GM21576 (cell line): ENCODE measurements at regions not wholly inside any gene's neighbourhood (a gene's known extent, or its start where the extent isn't known, plus 50 kb on each side); places are given as distances from the start of the nearest gene placed in this dataset.
"Not testable (repeated sequence)": the region's sequence is repeated elsewhere in the genome, so short reads cannot be mapped to it uniquely, and the experiment has no call there.

Source experiments
- ATAC-seq: cut with Tn5 transposase; IDR thresholded peaks from one replicate; pipeline ENCODE4 v1.9.1; 2021; ENCODE audit warnings: mild to moderate bottlenecking, moderate library complexity; ENCODE audit not compliant: unreplicated experiment

DNA sequence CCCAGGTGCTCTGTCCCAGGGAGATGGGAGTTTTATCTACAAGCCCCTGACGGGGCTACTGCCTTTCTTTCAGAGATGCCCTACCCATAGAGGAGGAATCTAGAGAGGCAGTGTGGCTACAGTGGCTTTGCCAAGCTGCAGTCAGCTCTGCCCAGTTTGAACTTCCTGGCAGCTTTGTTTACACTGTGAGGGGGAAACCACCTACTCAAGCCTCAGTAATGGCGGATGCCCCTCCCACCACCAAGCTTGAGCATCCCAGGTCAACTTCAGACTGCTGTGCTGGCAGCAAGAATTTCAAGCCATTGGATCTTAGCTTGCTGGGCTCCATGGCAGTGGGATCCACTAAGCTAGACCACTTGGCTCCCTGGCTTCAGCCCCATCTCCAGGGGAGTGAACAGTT is 53.1 kb upstream of the TMEM252 start:
- not testable (repeated sequence) for ATAC-seq

- ATAC-seq, result no peak
Observed at GRCh38 chr9:68595868-68596267, 55.2 kb upstream of the TMEM252 start.

GRCh38 chr9:68597362-68597997 is 56.8 kb upstream of the TMEM252 start:
- no peak for ATAC-seq

DNA sequence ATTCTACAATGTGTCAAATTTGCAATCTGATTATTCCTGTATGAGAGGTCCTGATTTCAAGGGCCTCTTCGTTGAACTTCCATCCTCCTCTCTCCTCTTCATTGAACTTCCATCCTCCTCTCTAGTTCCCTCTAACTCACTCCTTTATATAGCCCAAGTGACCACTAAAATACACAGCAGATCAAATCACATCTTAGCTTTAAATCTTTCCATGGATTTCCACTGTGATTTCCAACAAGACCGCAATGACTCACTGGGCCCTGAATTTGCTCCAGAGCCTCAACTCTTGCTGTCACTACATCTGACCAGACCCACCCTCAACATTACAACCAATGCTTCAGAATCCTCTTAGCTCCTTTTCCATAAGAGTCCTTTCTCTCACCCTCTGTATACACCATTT is 59.1 kb upstream of the TMEM252 start:
- no peak for ATAC-seq

DNA sequence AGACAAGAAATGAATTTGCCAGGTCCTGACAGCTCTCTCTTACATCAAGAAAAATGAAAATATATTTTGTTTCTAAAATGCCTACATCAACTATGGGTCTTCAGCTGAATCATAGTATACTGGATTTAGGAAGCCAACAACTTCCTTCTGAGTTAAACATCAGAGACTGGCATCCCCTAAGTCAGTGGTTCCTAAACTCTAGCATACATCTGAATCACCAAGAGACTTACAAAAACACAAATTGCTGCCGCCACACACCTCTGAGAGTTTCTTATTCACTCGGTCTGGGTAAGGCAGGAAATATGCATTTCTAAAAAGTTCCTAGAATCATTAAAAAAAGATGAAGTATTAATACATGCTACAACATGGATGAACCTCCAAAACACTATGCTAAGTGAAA is 60.4 kb upstream of the TMEM252 start:
- no peak for ATAC-seq

GRCh38 chr9:68603371-68603770 is 62.7 kb upstream of the TMEM252 start:
- ATAC-seq, result no peak

DNA sequence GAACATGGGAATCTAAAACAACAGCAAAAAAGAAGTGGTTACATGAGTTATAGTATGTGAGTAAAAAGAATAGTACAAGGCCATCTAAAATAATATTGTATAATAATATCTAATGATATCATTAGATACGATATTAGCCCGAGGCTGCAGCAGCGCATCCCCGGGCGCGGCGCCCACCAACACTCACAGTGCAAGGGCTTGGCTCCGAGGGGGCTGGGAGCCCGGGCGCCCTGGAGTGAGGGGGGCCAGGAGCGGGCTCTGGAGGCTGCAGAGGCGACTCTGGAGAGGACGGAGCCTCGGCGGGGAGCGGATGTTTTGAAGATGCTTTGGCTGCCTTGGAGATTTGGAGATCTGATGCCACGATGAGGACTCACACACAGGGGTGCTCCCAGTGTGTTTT is 68.1 kb upstream of the TMEM252 start:
- ATAC-seq, result no peak

DNA sequence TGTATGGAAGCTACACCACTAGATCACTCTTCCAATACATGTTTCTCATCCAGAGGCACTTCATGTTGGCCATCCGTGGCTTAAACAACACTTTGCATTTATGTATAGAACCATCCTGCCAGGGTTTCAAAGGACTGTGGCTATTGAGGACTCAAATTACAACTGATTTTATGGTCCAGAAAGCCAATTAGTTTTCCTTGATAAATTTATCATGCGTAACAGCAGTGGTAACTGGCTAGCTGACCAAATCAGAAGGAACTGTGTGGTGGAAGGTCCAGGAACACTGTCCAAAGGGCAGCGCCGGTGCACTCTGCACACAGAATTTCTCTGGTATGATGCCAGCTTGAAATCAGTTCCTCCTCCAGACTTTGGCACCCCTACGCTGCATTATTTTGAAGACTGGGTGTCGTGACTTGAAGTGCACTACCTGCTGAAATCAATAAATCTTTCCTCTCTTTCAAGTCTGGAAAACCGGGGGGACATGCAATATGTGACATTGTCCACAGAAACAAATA is 69.3 kb upstream of the TMEM252 start:
- ATAC-seq, result no peak

DNA sequence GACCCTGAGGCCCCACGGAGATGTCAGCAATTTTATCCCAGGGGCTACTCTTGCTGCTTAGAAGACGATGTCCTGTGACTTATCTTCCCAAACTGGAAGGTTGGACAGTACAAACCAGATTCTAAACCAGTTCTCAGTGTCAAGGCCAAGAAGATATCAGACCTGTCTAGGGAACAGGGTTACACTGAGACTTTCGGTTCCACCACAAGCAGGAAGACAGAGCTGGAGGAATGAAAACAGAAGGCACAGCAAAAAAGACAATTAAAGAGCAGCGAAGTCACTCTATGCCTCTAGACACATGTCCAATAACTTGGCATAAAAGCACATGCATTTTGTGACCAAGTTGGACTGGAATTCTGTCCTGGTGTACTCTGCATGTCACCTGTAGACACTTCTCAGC is 73.4 kb upstream of the TMEM252 start:
- no peak for ATAC-seq

- not testable (repeated sequence) for ATAC-seq
Observed at GRCh38 chr9:68617011-68617410, 76.3 kb upstream of the TMEM252 start.

DNA sequence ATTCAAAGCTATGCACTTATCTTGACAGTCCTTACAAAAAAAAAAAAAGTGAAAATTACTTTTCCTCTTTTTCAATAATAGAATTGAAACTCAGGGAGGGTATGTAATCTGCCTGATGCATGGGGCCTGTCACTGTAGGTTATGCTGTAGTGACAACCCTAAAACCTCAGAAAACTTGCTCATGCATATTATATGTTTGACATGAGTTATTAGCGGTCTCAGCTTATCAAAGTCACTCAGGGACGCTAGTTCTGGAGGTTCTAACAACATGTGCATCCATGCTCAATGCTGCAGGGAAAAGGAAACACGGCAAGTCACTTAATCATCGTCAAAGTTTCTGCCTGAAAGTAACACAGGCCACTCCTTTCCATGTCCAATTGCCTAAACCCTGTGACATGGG is 78.4 kb upstream of the TMEM252 start:
- no peak for ATAC-seq

DNA sequence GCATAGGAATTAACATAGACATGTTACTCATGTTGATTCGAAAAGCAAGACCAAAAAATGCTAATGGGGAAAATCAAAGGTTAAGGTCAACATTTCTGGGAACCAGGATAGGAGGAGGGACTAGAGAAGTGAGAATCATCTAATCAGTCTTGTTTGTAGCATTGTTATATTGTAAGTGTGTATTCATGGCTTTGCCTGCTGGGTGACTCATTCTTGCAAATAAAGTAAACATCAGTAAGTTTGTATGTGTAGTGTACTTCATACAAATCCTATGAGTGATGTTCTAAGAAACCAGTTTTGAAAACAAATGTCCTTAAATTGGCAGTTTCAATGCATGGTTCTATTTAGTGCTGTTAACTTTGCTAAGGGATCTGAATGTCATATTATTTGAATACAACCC is 79.0 kb upstream of the TMEM252 start:
- no peak for ATAC-seq

GRCh38 chr9:68625559-68625958 is 79.5 kb upstream of the PIP5K1B start:
- ATAC-seq, result no peak

DNA sequence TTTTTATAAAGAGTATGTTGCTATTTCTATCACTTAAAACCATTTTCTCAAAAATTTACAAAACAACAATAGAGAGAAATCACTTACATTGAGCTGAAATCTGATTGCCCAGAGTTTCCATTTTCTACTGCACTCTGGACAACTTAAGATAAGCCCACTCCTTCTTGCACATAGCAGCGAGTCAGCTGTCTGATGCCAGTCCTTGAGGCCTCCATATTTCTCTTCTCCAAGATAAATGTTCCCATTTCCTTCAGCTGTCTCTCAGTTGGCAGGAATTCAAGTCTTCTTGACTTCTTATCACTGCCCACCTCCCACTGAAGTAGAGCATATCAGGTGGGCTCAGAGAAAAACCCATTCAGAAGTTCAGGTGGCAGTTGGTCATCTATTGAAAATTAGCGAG is 78.5 kb upstream of the PIP5K1B start:
- ATAC-seq, result no peak

DNA sequence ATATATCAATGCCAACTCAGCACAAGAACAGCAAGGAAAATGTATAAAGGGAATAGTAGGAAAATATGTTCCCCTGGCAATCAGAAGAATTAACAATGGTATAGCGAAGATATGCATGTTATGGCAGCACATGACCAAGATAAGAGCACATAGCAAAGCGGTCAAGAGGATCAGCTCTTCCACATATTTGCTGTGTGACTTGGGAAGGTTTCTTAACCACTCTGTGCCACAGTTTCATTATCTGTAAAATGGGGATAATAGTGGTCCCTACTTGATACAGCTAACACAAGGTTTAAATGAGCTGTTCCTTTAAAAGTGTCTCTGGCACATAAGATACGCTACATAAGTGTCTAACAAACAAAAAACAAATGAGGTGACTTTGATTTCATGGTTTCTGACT is 77.9 kb upstream of the PIP5K1B start:
- no peak for ATAC-seq

DNA sequence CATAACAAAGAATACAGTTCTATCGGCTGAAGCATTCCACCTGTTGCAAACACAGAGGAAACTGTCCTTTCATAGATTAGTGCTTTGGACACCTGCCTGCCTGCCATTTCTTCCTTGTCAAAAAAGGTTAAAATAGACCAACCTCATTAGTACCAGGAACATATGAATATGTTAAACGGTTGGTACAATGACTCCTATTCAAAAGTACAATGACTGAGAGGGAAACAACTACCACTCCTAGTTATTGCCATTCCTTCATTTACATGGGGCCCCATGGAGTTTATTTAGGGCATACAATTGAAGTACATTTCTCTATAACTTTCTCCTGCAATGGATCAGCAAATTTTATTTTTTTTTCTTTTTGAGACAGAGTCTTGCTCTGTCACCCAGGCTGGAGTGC is 77.4 kb upstream of the PIP5K1B start:
- ATAC-seq, result no peak

DNA sequence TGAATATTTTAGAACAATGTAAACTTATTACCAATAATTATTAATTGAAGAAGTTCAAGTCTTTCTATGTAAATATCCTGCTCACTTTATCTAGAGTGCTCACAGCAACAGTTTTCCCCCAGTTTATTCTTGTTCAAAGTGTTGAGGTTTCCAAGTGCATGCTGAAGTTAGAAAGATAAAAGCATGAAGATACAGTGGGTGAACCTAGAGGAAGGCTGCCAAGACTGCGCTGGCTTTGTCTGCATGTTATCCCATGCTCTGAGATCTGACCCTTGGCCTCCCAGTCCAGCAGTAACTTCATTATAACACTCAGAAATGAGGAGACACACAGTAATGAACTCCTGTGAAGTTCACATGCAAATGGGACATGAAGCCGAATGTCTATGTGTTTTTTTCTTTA is 76.0 kb upstream of the PIP5K1B start:
- no peak for ATAC-seq

GRCh38 chr9:68631811-68632210 is 73.2 kb upstream of the PIP5K1B start:
- ATAC-seq, result no peak

- ATAC-seq, result no peak
Observed at GRCh38 chr9:68637020-68637419, 68.0 kb upstream of the PIP5K1B start.

DNA sequence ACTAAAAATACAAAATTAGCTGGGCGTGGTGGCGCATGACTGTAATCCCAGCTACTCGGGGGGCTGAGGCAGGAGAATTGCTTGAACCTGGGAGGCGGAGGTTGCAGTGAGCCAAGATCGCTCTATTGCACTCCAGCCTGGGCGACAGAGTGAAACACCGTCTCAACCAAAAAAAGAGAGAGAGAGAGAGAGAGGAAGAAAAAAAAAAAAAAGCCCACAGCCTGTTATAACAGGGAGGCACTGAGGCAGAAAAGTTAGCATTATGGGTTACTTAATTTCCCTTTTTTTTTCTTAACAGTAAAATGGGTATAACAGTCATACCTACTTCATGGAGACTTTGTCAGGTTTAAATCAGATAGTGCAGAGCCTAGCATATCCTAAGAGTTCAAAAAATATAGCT is 65.8 kb upstream of the PIP5K1B start:
- not testable (repeated sequence) for ATAC-seq

GRCh38 chr9:68640421-68641089 is 64.5 kb upstream of the PIP5K1B start:
- ATAC-seq, result peak; percentile 54

DNA sequence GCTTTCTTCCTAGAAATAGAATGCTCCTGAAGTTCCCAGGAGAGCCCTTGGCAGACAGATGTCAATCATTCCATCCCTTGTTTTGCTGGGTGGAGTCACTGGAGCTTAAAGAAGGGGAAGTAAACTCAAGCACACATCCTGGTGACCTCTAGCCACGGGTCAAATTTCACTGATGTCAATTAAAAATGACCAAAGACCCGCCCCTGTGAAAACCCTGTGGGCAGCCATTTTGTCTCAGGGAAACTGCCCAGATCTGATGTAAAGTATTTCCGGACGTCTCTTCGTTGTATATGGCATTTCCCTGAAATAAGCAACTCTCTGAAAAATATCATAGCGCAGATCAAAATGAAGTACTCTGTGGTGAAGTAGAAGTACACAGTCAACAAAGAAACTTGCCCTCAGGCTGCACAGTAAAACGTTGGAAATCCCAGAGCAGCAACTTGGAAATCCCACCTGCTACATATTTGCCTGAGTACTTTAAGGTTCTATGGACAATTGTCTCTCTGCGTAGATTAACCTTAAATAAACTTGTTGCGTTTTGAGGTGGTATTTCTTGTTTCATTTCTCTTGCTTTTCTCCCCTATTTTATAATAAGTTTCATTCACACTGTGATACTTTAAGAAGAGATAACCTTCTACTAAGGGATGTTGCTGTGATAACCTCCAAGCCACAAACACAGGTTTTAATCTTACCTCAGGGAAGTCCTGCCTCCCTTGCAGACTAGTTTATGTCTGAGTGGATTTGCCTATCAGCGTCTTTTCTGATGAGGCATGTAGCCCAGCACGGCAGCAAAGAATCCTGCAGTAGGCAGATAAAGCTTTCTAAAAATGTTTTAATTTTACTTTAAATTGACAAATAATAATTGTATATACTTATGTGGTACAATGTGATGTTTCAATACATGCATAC is 60.9 kb upstream of the PIP5K1B start:
- ATAC-seq, result peak; percentile 44
